Muscle layer of colon (tissue), 2 donors: ENCODE measurements at regions not wholly inside any gene's neighbourhood (a gene's known extent, or its start where the extent isn't known, plus 50 kb on each side); places are given as distances from the start of the nearest gene placed in this dataset.

Experiments
- H3K27ac ChIP-seq: one replicate; pipeline ENCODE4 v1.7.0; 2013; ENCODE audit warnings: low read depth, mild to moderate bottlenecking, low read length, moderate library complexity
- H3K27me3 ChIP-seq, 2 donors: one replicate each; pipeline ENCODE4 v1.7.0; 2013; ENCODE audit warnings: low read length in 2 of 2, mild to moderate bottlenecking in 2 of 2; ENCODE audit not compliant: insufficient read depth in 2 of 2, control insufficient read depth in 1 of 2
- H3K36me3 ChIP-seq: one replicate; pipeline ENCODE4 v1.7.0; 2013; ENCODE audit warnings: mild to moderate bottlenecking, low read length; ENCODE audit not compliant: insufficient read depth
- H3K4me1 ChIP-seq: one replicate; pipeline ENCODE4 v1.7.0; 2013; ENCODE audit warnings: mild to moderate bottlenecking, low read length; ENCODE audit not compliant: insufficient read depth
- H3K4me3 ChIP-seq, 2 donors: one replicate each; pipeline ENCODE4 v1.7.0; 2013; ENCODE audit warnings: low read length in 2 of 2, low read depth in 1 of 2, mild to moderate bottlenecking in 1 of 2, moderate library complexity in 1 of 2
- H3K9ac ChIP-seq: one replicate; pipeline ENCODE4 v1.7.0; 2013; ENCODE audit warnings: low read length
- H3K9me3 ChIP-seq: one replicate; pipeline ENCODE4 v1.7.0; 2013; ENCODE audit warnings: mild to moderate bottlenecking, low read length
- donor health status: abdominal sarcoma.
- donor health status: Adenocarcinoma of cecum.

- H3K27ac ChIP-seq, result no peak overlapping the region
Observed at GRCh38 chr2:8432706-8433336, 249.0 kb upstream of the ID2 start.

GRCh38 chr2:8433390-8433789 is 248.5 kb upstream of the ID2 start:
- Histone ChIP-seq H3K36me3 (no peaks in the 10 kb centered on the region), H3K27ac (no peak overlapping the region), H3K27me3 (no peaks in the 10 kb centered on the region), H3K4me3 (no peak overlapping the region), H3K9ac (no peak overlapping the region), H3K4me1 (no peaks in the 10 kb centered on the region), H3K9me3 (no peaks in the 10 kb centered on the region)

More at GRCh38 chr2:8432706-8433336, 249.0 kb upstream of the ID2 start:
- Histone ChIP-seq H3K36me3 (no peaks in the 10 kb centered on the region), H3K9ac (no peak overlapping the region), H3K4me1 (no peaks in the 10 kb centered on the region), H3K27me3 (no peaks in the 10 kb centered on the region), H3K9me3 (no peaks in the 10 kb centered on the region), H3K4me3 (no peak overlapping the region)

- no peaks in the 10 kb centered on the region for H3K27me3 ChIP-seq
- H3K9me3 ChIP-seq, result no peaks in the 10 kb centered on the region
- no peak overlapping the region for H3K4me3 ChIP-seq
- H3K36me3 ChIP-seq, result no peaks in the 10 kb centered on the region
- H3K4me1 ChIP-seq, result no peaks in the 10 kb centered on the region
- no peak overlapping the region for H3K27ac ChIP-seq
- H3K9ac ChIP-seq, result no peak overlapping the region
Observed at GRCh38 chr2:8435608-8436007, 246.2 kb upstream of the ID2 start.

GRCh38 chr2:8436585-8436984 is 245.3 kb upstream of the ID2 start:
- no peak overlapping the region for H3K9ac ChIP-seq
- H3K27ac ChIP-seq, result no peak overlapping the region
- H3K27me3 ChIP-seq, result no peaks in the 10 kb centered on the region
- H3K4me3 ChIP-seq, result no peak overlapping the region
- no peaks in the 10 kb centered on the region for H3K4me1 ChIP-seq
- no peaks in the 10 kb centered on the region for H3K36me3 ChIP-seq
- H3K9me3 ChIP-seq, result no peaks in the 10 kb centered on the region

GRCh38 chr2:8437228-8437948 is 244.5 kb upstream of the ID2 start:
- H3K4me3 ChIP-seq, result no peak overlapping the region
- H3K27ac ChIP-seq, result no peak overlapping the region
- no peaks in the 10 kb centered on the region for H3K9me3 ChIP-seq
- H3K27me3 ChIP-seq, result no peaks in the 10 kb centered on the region
- H3K9ac ChIP-seq, result no peak overlapping the region
- H3K4me1 ChIP-seq, result no peaks in the 10 kb centered on the region
- no peaks in the 10 kb centered on the region for H3K36me3 ChIP-seq

GRCh38 chr2:8437949-8438400 is 243.9 kb upstream of the ID2 start:
- no peak overlapping the region for H3K4me3 ChIP-seq
- H3K27ac ChIP-seq, result no peak overlapping the region
- H3K9me3 ChIP-seq, result no peaks in the 10 kb centered on the region
- H3K4me1 ChIP-seq, result no peaks in the 10 kb centered on the region
- no peak overlapping the region for H3K9ac ChIP-seq
- no peaks in the 10 kb centered on the region for H3K27me3 ChIP-seq
- H3K36me3 ChIP-seq, result no peaks in the 10 kb centered on the region

- H3K27ac ChIP-seq, result no peak overlapping the region
- no peaks in the 10 kb centered on the region for H3K36me3 ChIP-seq
- no peaks in the 10 kb centered on the region for H3K27me3 ChIP-seq
- H3K4me1 ChIP-seq, result no peaks in the 10 kb centered on the region
- H3K9me3 ChIP-seq, result no peaks in the 10 kb centered on the region
- no peak overlapping the region for H3K4me3 ChIP-seq
- no peak overlapping the region for H3K9ac ChIP-seq
Observed at GRCh38 chr2:8438476-8438875, 243.4 kb upstream of the ID2 start.

GRCh38 chr2:8438996-8439395 is 242.9 kb upstream of the ID2 start:
- H3K27me3 ChIP-seq, result no peaks in the 10 kb centered on the region
- H3K4me3 ChIP-seq, result no peak overlapping the region

GRCh38 chr2:8440029-8440778 is 241.7 kb upstream of the ID2 start:
- Histone ChIP-seq H3K36me3 (no peaks in the 10 kb centered on the region), H3K27ac (no peak overlapping the region), H3K9ac (no peak overlapping the region), H3K4me1 (no peaks in the 10 kb centered on the region), H3K27me3 (no peaks in the 10 kb centered on the region), H3K4me3 (no peak overlapping the region), H3K9me3 (no peaks in the 10 kb centered on the region)

More at GRCh38 chr2:8438996-8439395, 242.9 kb upstream of the ID2 start:
- H3K36me3 ChIP-seq, result no peaks in the 10 kb centered on the region
- no peaks in the 10 kb centered on the region for H3K9me3 ChIP-seq
- no peaks in the 10 kb centered on the region for H3K4me1 ChIP-seq
- no peak overlapping the region for H3K9ac ChIP-seq
- H3K27ac ChIP-seq, result no peak overlapping the region

GRCh38 chr2:8441371-8441770 is 240.5 kb upstream of the ID2 start:
- no peaks in the 10 kb centered on the region for H3K27me3 ChIP-seq
- no peaks in the 10 kb centered on the region for H3K36me3 ChIP-seq
- no peaks in the 10 kb centered on the region for H3K4me1 ChIP-seq
- H3K9me3 ChIP-seq, result no peaks in the 10 kb centered on the region
- no peak overlapping the region for H3K27ac ChIP-seq
- H3K9ac ChIP-seq, result no peak overlapping the region
- H3K4me3 ChIP-seq, result no peak overlapping the region

GRCh38 chr2:8441986-8442385 is 239.9 kb upstream of the ID2 start:
- H3K36me3 ChIP-seq, result no peaks in the 10 kb centered on the region

More at GRCh38 chr2:8441986-8442385, 239.9 kb upstream of the ID2 start:
- Histone ChIP-seq H3K27me3 (no peaks in the 10 kb centered on the region), H3K9me3 (no peaks in the 10 kb centered on the region), H3K9ac (no peak overlapping the region), H3K4me1 (no peaks in the 10 kb centered on the region), H3K4me3 (no peak overlapping the region), H3K27ac (no peak overlapping the region)
